Suprapubic skin (tissue), 4 donors: ENCODE measurements at regions not wholly inside any gene's neighbourhood (a gene's known extent, or its start where the extent isn't known, plus 50 kb on each side); places are given as distances from the start of the nearest gene placed in this dataset.

Experiments
- POLR2A ChIP-seq, 2 donors: fragments of 450-650 bp; IDR thresholded peaks; one replicate each; pipeline ENCODE4 v1.6.1; 2017; ENCODE audit warnings: antibody characterized with exemption in 2 of 2, mild to moderate bottlenecking in 2 of 2, moderate library complexity in 2 of 2
- POLR2AphosphoS5 ChIP-seq, 3 donors: sonication (generic); formaldehyde crosslinking; IDR thresholded peaks; one replicate each; pipeline ENCODE4 v1.6.1; 2017; ENCODE audit warnings: antibody characterized with exemption in 3 of 3
- TF ChIP-seq, protein P1 (sequence below), 2 donors: fragments of 200-600 bp in 1 of 2; fragments of 450-650 bp in 1 of 2; sonication (generic) in 1 of 2; IDR thresholded peaks; one replicate each; pipeline ENCODE4 v1.5.1; 2016 to 2019; ENCODE audit warnings: antibody characterized with exemption in 2 of 2, mild to moderate bottlenecking in 1 of 2, moderate library complexity in 1 of 2

DNA sequence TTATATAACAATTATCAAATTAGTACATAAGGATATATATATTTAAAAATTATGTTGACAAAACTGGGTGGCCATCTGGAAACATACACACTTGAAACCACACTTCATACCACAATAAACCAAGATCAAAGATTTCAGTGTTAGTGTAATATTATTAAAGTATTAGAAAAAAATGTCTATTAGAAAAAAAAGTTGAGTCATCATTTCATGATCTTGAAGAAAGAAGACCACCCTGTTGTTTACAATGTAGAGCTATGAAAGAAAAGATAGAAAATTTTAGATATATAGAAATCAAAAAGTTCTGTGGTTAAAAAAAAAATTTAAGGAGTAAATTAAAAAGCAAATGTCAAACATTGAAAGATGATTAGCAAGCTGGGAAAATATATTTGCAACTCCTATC, 224.5 kb upstream of the CDH20 start:
- TF ChIP-seq POLR2A (IDR thresholded peaks at IDR 0.05) (no peak), POLR2AphosphoS5 (IDR thresholded peaks at IDR 0.05) (no peak)
- TF ChIP-seq, protein P1, sequence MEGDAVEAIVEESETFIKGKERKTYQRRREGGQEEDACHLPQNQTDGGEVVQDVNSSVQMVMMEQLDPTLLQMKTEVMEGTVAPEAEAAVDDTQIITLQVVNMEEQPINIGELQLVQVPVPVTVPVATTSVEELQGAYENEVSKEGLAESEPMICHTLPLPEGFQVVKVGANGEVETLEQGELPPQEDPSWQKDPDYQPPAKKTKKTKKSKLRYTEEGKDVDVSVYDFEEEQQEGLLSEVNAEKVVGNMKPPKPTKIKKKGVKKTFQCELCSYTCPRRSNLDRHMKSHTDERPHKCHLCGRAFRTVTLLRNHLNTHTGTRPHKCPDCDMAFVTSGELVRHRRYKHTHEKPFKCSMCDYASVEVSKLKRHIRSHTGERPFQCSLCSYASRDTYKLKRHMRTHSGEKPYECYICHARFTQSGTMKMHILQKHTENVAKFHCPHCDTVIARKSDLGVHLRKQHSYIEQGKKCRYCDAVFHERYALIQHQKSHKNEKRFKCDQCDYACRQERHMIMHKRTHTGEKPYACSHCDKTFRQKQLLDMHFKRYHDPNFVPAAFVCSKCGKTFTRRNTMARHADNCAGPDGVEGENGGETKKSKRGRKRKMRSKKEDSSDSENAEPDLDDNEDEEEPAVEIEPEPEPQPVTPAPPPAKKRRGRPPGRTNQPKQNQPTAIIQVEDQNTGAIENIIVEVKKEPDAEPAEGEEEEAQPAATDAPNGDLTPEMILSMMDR (IDR thresholded peaks at IDR 0.05), result no peak
